Gastrocnemius medialis (tissue), 4 donors: ENCODE measurements at regions not wholly inside any gene's neighbourhood (a gene's known extent, or its start where the extent isn't known, plus 50 kb on each side); places are given as distances from the start of the nearest gene placed in this dataset.

Experiments
- ATAC-seq, 2 donors: fragments of 150-250 bp; one replicate each; pipeline ENCODE4 v1.9.1; 2016
- DNase-seq, 2 donors: peaks; one replicate each; pipeline ENCODE4 v3.0.0-alpha.2; 2019
- H3K27ac ChIP-seq, 4 donors: fragments of 200-600 bp; sonication (generic); 1 replicate in 1 of 4; 2 replicates in 3 of 4; pipeline ENCODE4 v1.5.1; 2016 to 2018; ENCODE audit warnings: mild to moderate bottlenecking in 2 of 4, moderate library complexity in 1 of 4
- H3K27me3 ChIP-seq, 3 donors: fragments of 200-600 bp; sonication (generic) in 2 of 3; 1 replicate in 1 of 3; 2 replicates in 2 of 3; pipeline versions ENCODE4 v1.5.1 to v1.6.0; 2016 to 2019; ENCODE audit warnings: mild to moderate bottlenecking in 1 of 3, moderate library complexity in 1 of 3
- H3K36me3 ChIP-seq, 2 donors: fragments of 200-600 bp; sonication (generic) in 1 of 2; one replicate each; pipeline ENCODE4 v1.5.1; 2017 to 2018
- H3K4me1 ChIP-seq, 2 donors: fragments of 200-600 bp; sonication (generic) in 1 of 2; one replicate each; pipeline ENCODE4 v1.5.1; 2016 to 2017; ENCODE audit warnings: mild to moderate bottlenecking in 2 of 2
- H3K4me3 ChIP-seq, 4 donors: fragments of 200-600 bp; sonication (generic) in 3 of 4; 1 replicate in 1 of 4; 2 replicates in 3 of 4; pipeline ENCODE4 v1.5.1; 2016 to 2019; ENCODE audit warnings: mild to moderate bottlenecking in 2 of 4
- H3K9me3 ChIP-seq, 3 donors: fragments of 200-600 bp; sonication (generic) in 2 of 3; 1 replicate in 1 of 3; 2 replicates in 2 of 3; pipeline ENCODE4 v1.5.1; 2016 to 2019
- POLR2A ChIP-seq, 2 donors: fragments of 450-650 bp; IDR thresholded peaks; one replicate each; pipeline ENCODE4 v1.6.1; 2017; ENCODE audit warnings: antibody characterized with exemption in 2 of 2, mild to moderate bottlenecking in 2 of 2, moderate library complexity in 2 of 2
- in situ Hi-C, 4 donors: fragments of 200-750 bp; cut with MboI; loops; one replicate each; pipeline versions ENCODE4 v1.15.0 to v1.8.0; 2017; ENCODE audit warnings: low sequenced_read_pairs in 4 of 4
- intact Hi-C: fragments of 100-400 bp; cut with DNase I; formaldehyde crosslinking; loops from one replicate; pipeline ENCODE4 v1.15.1; 2023; ENCODE audit warnings: low total_unique reads
- TF ChIP-seq, protein P1 (sequence below), 5 experiments: fragments of 450-650 bp in 3 of 5; fragments of 200-600 bp in 2 of 5; sonication (generic) in 2 of 5; IDR thresholded peaks in 4 of 5; conservative IDR thresholded peaks in 1 of 5; 1 replicate in 4 of 5; 2 replicates in 1 of 5; pipeline ENCODE4 v1.5.1; 2016 to 2019; ENCODE audit warnings: antibody characterized with exemption in 5 of 5, mild to moderate bottlenecking in 3 of 5, moderate library complexity in 3 of 5

DNA sequence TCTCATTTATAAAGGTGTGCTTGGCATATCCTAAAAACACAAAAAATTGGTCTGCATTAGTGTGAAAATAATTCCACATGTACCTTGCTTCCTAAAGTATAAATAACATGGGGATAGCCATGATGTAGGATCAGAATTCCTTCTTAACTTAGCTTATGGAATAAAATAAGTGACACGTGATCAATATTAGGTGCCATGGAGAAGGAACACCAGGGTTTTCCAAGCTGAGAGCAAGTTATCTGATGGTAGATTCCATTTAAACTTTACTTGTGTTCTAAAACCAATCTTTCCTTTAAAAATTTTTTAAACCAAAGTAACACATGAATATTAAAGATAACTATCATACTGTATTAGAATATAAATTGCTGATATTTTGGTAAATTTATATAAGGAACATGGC lies 300.5 kb downstream of the ZPLD1 start:
- no peak overlapping the region for H3K4me3 ChIP-seq
- no peaks in the 10 kb centered on the region for H3K27me3 ChIP-seq
- no peaks in the 10 kb centered on the region for H3K9me3 ChIP-seq
- ATAC-seq (no peak), DNase-seq (no peak)
- no peaks in the 10 kb centered on the region for H3K4me1 ChIP-seq
- H3K36me3 ChIP-seq: no peaks in the 10 kb centered on the region
- in situ Hi-C loops (no loop called here), intact Hi-C loops (no loop called here)
- H3K27ac ChIP-seq: no peak overlapping the region
- no peak for TF ChIP-seq POLR2A (IDR thresholded peaks at IDR 0.05)
- TF ChIP-seq, protein P1, sequence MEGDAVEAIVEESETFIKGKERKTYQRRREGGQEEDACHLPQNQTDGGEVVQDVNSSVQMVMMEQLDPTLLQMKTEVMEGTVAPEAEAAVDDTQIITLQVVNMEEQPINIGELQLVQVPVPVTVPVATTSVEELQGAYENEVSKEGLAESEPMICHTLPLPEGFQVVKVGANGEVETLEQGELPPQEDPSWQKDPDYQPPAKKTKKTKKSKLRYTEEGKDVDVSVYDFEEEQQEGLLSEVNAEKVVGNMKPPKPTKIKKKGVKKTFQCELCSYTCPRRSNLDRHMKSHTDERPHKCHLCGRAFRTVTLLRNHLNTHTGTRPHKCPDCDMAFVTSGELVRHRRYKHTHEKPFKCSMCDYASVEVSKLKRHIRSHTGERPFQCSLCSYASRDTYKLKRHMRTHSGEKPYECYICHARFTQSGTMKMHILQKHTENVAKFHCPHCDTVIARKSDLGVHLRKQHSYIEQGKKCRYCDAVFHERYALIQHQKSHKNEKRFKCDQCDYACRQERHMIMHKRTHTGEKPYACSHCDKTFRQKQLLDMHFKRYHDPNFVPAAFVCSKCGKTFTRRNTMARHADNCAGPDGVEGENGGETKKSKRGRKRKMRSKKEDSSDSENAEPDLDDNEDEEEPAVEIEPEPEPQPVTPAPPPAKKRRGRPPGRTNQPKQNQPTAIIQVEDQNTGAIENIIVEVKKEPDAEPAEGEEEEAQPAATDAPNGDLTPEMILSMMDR (IDR thresholded peaks at IDR 0.05 in 4 of 5, conservative IDR thresholded peaks at IDR 0.05 in 1 of 5): no peak

GRCh38 chr3:102736288-102736974 lies 301.6 kb downstream of the ZPLD1 start:
- H3K27ac ChIP-seq: no peak overlapping the region
- no peak for ATAC-seq
- intact Hi-C loops: no loop called here

DNA sequence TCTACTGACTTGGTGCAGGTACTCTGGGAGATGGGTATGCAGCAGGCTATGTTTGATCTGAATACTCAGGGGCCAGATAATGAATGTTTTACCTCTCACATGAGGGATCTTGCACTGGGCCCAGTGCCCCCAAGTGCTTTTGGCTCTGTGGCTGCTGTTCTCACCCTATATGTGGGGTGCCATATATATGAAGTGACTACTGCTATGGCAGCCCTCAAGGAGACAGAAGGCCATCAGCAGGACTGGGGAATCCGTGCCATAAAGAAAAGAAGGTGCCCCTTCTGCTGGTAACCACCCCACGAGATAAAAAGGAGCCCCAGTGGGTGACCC lies 302.1 kb downstream of the ZPLD1 start:
- no peaks in the 10 kb centered on the region for H3K36me3 ChIP-seq
- ATAC-seq: no peak
- in situ Hi-C loops: no loop called here
- no peak for DNase-seq
- H3K4me1 ChIP-seq: no peaks in the 10 kb centered on the region
- no peak for TF ChIP-seq POLR2A (IDR thresholded peaks at IDR 0.05)
- TF ChIP-seq, protein P1 (IDR thresholded peaks at IDR 0.05 in 4 of 5, conservative IDR thresholded peaks at IDR 0.05 in 1 of 5): no peak
- H3K4me3 ChIP-seq: no peak overlapping the region
- H3K27ac ChIP-seq: no peak overlapping the region
- no peaks in the 10 kb centered on the region for H3K27me3 ChIP-seq
- H3K9me3 ChIP-seq: no peaks in the 10 kb centered on the region
- intact Hi-C loops: no loop called here

More at GRCh38 chr3:102736288-102736974, 301.6 kb downstream of the ZPLD1 start:
- H3K36me3 ChIP-seq: no peaks in the 10 kb centered on the region
- H3K4me3 ChIP-seq: no peak overlapping the region
- no peak for DNase-seq
- TF ChIP-seq POLR2A (IDR thresholded peaks at IDR 0.05): no peak
- TF ChIP-seq, protein P1 (IDR thresholded peaks at IDR 0.05 in 4 of 5, conservative IDR thresholded peaks at IDR 0.05 in 1 of 5): no peak
- H3K9me3 ChIP-seq: no peaks in the 10 kb centered on the region
- no peaks in the 10 kb centered on the region for H3K4me1 ChIP-seq
- in situ Hi-C loops: no loop called here
- no peaks in the 10 kb centered on the region for H3K27me3 ChIP-seq

GRCh38 chr3:102737353-102737752 lies 302.5 kb downstream of the ZPLD1 start:
- intact Hi-C loops: no loop called here
- H3K27me3 ChIP-seq: no peaks in the 10 kb centered on the region
- DNase-seq (no peak), ATAC-seq (no peak)
- in situ Hi-C loops: no loop called here
- H3K9me3 ChIP-seq: no peaks in the 10 kb centered on the region
- no peaks in the 10 kb centered on the region for H3K4me1 ChIP-seq
- no peak overlapping the region for H3K4me3 ChIP-seq
- H3K36me3 ChIP-seq: no peaks in the 10 kb centered on the region
- H3K27ac ChIP-seq: no peak overlapping the region
- TF ChIP-seq, protein P1 (IDR thresholded peaks at IDR 0.05 in 4 of 5, conservative IDR thresholded peaks at IDR 0.05 in 1 of 5): no peak
- TF ChIP-seq POLR2A (IDR thresholded peaks at IDR 0.05): no peak

- Histone ChIP-seq H3K27ac (no peak overlapping the region), H3K4me1 (no peaks in the 10 kb centered on the region), H3K36me3 (no peaks in the 10 kb centered on the region), H3K4me3 (no peak overlapping the region), H3K27me3 (no peaks in the 10 kb centered on the region), H3K9me3 (no peaks in the 10 kb centered on the region)
- TF ChIP-seq, protein P1 (IDR thresholded peaks at IDR 0.05 in 4 of 5, conservative IDR thresholded peaks at IDR 0.05 in 1 of 5): no peak
- no peak for TF ChIP-seq POLR2A (IDR thresholded peaks at IDR 0.05)
- in situ Hi-C loops: no loop called here
- no peak for ATAC-seq
- DNase-seq: no peak
- intact Hi-C loops: no loop called here
Measured at GRCh38 chr3:102741105-102741504, 306.3 kb downstream of the ZPLD1 start.
